ENCODE measurements at regions not wholly inside any gene's neighbourhood (a gene's known extent, or its start where the extent isn't known, plus 50 kb on each side); places are given as distances from the start of the nearest gene placed in this dataset.

GRCh38 chr7:84841809-84842208, 345.0 kb downstream of the SEMA3D start (continued):
- TF ChIP-seq, protein P1, sequence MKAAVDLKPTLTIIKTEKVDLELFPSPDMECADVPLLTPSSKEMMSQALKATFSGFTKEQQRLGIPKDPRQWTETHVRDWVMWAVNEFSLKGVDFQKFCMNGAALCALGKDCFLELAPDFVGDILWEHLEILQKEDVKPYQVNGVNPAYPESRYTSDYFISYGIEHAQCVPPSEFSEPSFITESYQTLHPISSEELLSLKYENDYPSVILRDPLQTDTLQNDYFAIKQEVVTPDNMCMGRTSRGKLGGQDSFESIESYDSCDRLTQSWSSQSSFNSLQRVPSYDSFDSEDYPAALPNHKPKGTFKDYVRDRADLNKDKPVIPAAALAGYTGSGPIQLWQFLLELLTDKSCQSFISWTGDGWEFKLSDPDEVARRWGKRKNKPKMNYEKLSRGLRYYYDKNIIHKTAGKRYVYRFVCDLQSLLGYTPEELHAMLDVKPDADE (IDR thresholded peaks at IDR 0.05): no peak

DNA sequence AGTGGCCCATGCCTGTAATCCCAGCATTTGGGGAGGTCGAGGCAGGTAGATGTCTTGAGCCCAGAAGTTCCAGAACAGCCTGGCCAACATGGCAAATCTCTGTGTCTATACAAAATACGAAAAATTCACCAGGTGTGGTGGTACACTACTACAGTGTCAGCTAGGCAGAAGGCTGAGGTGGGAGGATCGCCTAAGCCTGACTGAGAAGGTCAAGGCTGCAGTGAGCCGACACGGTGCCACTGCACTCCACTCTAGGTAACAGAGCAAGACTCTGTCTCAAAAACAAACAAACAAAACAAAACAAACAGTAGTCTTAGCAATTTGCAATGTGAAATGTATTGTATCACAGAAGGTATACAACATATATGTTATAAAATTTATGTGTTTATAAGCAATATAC, 348.0 kb downstream of the SEMA3D start:
- no peaks in the 10 kb centered on the region for H3F3A ChIP-seq (replicated peaks; ENCODE audit: low read depth)
- no peaks in the 10 kb centered on the region for H3K9me2 ChIP-seq (ENCODE audit: insufficient read depth)
- no peaks in the 10 kb centered on the region for H3K27me3 ChIP-seq (ENCODE audit: insufficient read depth)
- H4K20me1 ChIP-seq (replicated peaks; ENCODE audit: insufficient read depth): no peaks in the 10 kb centered on the region
- Mint-ChIP-seq H3K27me3 (ENCODE audit: insufficient read depth, low read depth, poor library complexity) (no peaks in the 10 kb centered on the region), H3K9me3 (no peaks in the 10 kb centered on the region; the same call in 2 of the 3 replicates), H3K36me3 (ENCODE audit: low read depth) (no peaks in the 10 kb centered on the region), H3K4me1 (no peaks in the 10 kb centered on the region), H3K27ac (no peak overlapping the region), H3K4me3 (no peak overlapping the region)
- H3K4me3 ChIP-seq: no peak overlapping the region
- DNase-seq (ENCODE audit: low spot score): no peak
- ATAC-seq: peak; percentile 36; the same call in 2 of the 3 replicates
- H3K79me2 ChIP-seq (replicated peaks; ENCODE audit: insufficient read depth): no peaks in the 10 kb centered on the region
- no peak overlapping the region for H3K4me2 ChIP-seq
- no peaks in the 10 kb centered on the region for H3K36me3 ChIP-seq (ENCODE audit: insufficient read depth)
- H3K27ac ChIP-seq (ENCODE audit: low read depth): no peak overlapping the region
- no peak overlapping the region for H2AFZ ChIP-seq
- H3K4me1 ChIP-seq (ENCODE audit: insufficient read depth): no peaks in the 10 kb centered on the region
- TF ChIP-seq CREB1 (CRISPR knock-in tag; IDR thresholded peaks at IDR 0.05; ENCODE audit: low read depth): no peak
- TF ChIP-seq JUNB (IDR thresholded peaks at IDR 0.05; ENCODE audit: unreplicated experiment): no peak
- TF ChIP-seq EZH2 (IDR thresholded peaks at IDR 0.05; ENCODE audit: low read depth, unreplicated experiment): no peak
- TF ChIP-seq, protein P1 (IDR thresholded peaks at IDR 0.05): no peak
- TF ChIP-seq ZNF114 (CRISPR knock-in tag; IDR thresholded peaks at IDR 0.05): no peak
- TF ChIP-seq ZNF331 (CRISPR knock-in tag; IDR thresholded peaks at IDR 0.05; ENCODE audit: low read depth): no peak
- no peak for TF ChIP-seq REST (IDR thresholded peaks at IDR 0.05; ENCODE audit: unreplicated experiment)
- TF ChIP-seq, protein P2, sequence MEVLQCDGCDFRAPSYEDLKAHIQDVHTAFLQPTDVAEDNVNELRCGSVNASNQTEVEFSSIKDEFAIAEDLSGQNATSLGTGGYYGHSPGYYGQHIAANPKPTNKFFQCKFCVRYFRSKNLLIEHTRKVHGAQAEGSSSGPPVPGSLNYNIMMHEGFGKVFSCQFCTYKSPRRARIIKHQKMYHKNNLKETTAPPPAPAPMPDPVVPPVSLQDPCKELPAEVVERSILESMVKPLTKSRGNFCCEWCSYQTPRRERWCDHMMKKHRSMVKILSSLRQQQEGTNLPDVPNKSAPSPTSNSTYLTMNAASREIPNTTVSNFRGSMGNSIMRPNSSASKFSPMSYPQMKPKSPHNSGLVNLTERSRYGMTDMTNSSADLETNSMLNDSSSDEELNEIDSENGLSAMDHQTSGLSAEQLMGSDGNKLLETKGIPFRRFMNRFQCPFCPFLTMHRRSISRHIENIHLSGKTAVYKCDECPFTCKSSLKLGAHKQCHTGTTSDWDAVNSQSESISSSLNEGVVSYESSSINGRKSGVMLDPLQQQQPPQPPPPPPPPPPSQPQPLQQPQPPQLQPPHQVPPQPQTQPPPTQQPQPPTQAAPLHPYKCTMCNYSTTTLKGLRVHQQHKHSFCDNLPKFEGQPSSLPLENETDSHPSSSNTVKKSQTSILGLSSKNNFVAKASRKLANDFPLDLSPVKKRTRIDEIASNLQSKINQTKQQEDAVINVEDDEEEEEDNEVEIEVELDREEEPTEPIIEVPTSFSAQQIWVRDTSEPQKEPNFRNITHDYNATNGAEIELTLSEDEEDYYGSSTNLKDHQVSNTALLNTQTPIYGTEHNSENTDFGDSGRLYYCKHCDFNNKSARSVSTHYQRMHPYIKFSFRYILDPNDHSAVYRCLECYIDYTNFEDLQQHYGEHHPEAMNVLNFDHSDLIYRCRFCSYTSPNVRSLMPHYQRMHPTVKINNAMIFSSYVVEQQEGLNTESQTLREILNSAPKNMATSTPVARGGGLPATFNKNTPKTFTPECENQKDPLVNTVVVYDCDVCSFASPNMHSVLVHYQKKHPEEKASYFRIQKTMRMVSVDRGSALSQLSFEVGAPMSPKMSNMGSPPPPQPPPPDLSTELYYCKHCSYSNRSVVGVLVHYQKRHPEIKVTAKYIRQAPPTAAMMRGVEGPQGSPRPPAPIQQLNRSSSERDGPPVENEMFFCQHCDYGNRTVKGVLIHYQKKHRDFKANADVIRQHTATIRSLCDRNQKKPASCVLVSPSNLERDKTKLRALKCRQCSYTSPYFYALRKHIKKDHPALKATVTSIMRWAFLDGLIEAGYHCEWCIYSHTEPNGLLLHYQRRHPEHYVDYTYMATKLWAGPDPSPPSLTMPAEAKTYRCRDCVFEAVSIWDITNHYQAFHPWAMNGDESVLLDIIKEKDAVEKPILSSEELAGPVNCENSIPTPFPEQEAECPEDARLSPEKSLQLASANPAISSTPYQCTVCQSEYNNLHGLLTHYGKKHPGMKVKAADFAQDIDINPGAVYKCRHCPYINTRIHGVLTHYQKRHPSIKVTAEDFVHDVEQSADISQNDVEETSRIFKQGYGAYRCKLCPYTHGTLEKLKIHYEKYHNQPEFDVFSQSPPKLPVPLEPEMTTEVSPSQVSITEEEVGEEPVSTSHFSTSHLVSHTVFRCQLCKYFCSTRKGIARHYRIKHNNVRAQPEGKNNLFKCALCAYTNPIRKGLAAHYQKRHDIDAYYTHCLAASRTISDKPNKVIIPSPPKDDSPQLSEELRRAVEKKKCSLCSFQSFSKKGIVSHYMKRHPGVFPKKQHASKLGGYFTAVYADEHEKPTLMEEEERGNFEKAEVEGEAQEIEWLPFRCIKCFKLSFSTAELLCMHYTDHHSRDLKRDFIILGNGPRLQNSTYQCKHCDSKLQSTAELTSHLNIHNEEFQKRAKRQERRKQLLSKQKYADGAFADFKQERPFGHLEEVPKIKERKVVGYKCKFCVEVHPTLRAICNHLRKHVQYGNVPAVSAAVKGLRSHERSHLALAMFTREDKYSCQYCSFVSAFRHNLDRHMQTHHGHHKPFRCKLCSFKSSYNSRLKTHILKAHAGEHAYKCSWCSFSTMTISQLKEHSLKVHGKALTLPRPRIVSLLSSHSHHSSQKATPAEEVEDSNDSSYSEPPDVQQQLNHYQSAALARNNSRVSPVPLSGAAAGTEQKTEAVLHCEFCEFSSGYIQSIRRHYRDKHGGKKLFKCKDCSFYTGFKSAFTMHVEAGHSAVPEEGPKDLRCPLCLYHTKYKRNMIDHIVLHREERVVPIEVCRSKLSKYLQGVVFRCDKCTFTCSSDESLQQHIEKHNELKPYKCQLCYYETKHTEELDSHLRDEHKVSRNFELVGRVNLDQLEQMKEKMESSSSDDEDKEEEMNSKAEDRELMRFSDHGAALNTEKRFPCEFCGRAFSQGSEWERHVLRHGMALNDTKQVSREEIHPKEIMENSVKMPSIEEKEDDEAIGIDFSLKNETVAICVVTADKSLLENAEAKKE (CRISPR knock-in tag; IDR thresholded peaks at IDR 0.05): no peak
- TF ChIP-seq POLR2AphosphoS5 (IDR thresholded peaks at IDR 0.05; ENCODE audit: low read depth): no peak
- TF ChIP-seq NANOG (IDR thresholded peaks at IDR 0.05; ENCODE audit: borderline replicate concordance): no peak
- no peak for TF ChIP-seq EZH2phosphoT487 (IDR thresholded peaks at IDR 0.05; ENCODE audit: unreplicated experiment)
- TF ChIP-seq STAT1 (IDR thresholded peaks at IDR 0.05; ENCODE audit: unreplicated experiment): no peak

All from GM23338 (cell line).